Neural cell (in vitro differentiated cells): ENCODE measurements at regions not wholly inside any gene's neighbourhood (a gene's known extent, or its start where the extent isn't known, plus 50 kb on each side); places are given as distances from the start of the nearest gene placed in this dataset.

Experiments used
- EP300 ChIP-seq: fragments of 450-650 bp; conservative IDR thresholded peaks from 2 replicates; pipeline ENCODE4 v1.6.1; 2014; ENCODE audit warnings: antibody characterized with exemption, mild to moderate bottlenecking, moderate library complexity; ENCODE audit not compliant: poor library complexity, severe bottlenecking
- EZH2 ChIP-seq: fragments of 200-600, 300-800 bp; shearing (Covaris generic), sonication (generic); IDR thresholded peaks from 2 replicates; pipeline ENCODE4 v1.6.1; 2014; ENCODE audit warnings: antibody characterized with exemption, low read length, borderline replicate concordance, mild to moderate bottlenecking; ENCODE audit not compliant: insufficient read depth, poor library complexity, severe bottlenecking
- MXI1 ChIP-seq: fragments of 450-650 bp; conservative IDR thresholded peaks from 2 replicates; pipeline ENCODE4 v1.6.1; 2014; ENCODE audit warnings: antibody characterized with exemption, mild to moderate bottlenecking; ENCODE audit not compliant: poor library complexity, severe bottlenecking
- POLR2AphosphoS5 ChIP-seq: IDR thresholded peaks from 2 replicates; pipeline ENCODE4 v1.6.1; 2012
- RAD21 ChIP-seq: fragments of 450-650 bp; conservative IDR thresholded peaks from 2 replicates; pipeline ENCODE4 v1.6.1; 2014; ENCODE audit warnings: antibody characterized with exemption, mild to moderate bottlenecking, moderate library complexity
- SMC3 ChIP-seq: fragments of 450-650 bp; conservative IDR thresholded peaks from 2 replicates; pipeline ENCODE4 v1.6.1; 2014; ENCODE audit warnings: antibody characterized with exemption, mild to moderate bottlenecking, moderate library complexity; ENCODE audit not compliant: poor library complexity
- TAF1 ChIP-seq: IDR thresholded peaks from 2 replicates; pipeline ENCODE4 v1.6.1; 2012; ENCODE audit warnings: low read depth
- TF ChIP-seq, protein P1 (sequence below): fragments of 450-650 bp; IDR thresholded peaks from 2 replicates; pipeline ENCODE4 v1.5.1; 2014; ENCODE audit warnings: antibody characterized with exemption, mild to moderate bottlenecking, moderate library complexity; ENCODE audit not compliant: poor library complexity, severe bottlenecking
- TF ChIP-seq, protein P2 (sequence below): IDR thresholded peaks from 2 replicates; pipeline ENCODE4 v1.6.1; 2012; ENCODE audit warnings: borderline replicate concordance

DNA sequence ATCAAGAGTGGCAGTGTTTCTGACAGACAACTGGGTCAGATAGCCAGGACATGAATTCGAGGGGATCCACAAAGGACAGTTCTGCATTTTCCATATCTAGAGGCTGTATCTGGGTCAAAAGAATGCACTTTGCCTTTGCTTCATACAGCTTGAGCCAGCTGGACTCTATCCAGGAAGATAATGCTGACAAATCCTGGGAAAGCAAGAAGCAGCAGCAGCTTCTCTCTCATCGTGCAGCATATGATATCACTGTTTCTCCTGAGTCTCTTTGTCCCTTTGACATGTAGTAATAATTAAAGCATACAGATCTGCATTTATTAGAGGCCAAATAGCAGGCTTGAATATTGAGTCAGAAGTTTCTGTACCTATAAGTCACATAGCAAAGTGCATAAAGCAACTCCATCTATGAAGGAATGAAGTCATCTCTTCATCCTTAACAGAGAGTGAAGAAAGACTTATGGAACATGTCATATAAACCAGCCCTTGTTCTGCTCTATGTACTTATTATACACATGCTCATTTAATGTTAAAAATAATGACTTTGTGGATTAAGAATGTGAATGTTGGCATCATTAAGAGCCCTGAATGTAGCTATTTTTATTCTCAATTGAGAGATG is 236.8 kb upstream of the GBE1 start:
- no peak for TF ChIP-seq EZH2
- no peak for TF ChIP-seq POLR2AphosphoS5
- TF ChIP-seq, protein P1, sequence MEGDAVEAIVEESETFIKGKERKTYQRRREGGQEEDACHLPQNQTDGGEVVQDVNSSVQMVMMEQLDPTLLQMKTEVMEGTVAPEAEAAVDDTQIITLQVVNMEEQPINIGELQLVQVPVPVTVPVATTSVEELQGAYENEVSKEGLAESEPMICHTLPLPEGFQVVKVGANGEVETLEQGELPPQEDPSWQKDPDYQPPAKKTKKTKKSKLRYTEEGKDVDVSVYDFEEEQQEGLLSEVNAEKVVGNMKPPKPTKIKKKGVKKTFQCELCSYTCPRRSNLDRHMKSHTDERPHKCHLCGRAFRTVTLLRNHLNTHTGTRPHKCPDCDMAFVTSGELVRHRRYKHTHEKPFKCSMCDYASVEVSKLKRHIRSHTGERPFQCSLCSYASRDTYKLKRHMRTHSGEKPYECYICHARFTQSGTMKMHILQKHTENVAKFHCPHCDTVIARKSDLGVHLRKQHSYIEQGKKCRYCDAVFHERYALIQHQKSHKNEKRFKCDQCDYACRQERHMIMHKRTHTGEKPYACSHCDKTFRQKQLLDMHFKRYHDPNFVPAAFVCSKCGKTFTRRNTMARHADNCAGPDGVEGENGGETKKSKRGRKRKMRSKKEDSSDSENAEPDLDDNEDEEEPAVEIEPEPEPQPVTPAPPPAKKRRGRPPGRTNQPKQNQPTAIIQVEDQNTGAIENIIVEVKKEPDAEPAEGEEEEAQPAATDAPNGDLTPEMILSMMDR, result no peak
- no peak for TF ChIP-seq EP300
- no peak for TF ChIP-seq TAF1
- TF ChIP-seq RAD21, result no peak
- TF ChIP-seq, protein P2, sequence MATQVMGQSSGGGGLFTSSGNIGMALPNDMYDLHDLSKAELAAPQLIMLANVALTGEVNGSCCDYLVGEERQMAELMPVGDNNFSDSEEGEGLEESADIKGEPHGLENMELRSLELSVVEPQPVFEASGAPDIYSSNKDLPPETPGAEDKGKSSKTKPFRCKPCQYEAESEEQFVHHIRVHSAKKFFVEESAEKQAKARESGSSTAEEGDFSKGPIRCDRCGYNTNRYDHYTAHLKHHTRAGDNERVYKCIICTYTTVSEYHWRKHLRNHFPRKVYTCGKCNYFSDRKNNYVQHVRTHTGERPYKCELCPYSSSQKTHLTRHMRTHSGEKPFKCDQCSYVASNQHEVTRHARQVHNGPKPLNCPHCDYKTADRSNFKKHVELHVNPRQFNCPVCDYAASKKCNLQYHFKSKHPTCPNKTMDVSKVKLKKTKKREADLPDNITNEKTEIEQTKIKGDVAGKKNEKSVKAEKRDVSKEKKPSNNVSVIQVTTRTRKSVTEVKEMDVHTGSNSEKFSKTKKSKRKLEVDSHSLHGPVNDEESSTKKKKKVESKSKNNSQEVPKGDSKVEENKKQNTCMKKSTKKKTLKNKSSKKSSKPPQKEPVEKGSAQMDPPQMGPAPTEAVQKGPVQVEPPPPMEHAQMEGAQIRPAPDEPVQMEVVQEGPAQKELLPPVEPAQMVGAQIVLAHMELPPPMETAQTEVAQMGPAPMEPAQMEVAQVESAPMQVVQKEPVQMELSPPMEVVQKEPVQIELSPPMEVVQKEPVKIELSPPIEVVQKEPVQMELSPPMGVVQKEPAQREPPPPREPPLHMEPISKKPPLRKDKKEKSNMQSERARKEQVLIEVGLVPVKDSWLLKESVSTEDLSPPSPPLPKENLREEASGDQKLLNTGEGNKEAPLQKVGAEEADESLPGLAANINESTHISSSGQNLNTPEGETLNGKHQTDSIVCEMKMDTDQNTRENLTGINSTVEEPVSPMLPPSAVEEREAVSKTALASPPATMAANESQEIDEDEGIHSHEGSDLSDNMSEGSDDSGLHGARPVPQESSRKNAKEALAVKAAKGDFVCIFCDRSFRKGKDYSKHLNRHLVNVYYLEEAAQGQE, result no peak
- no peak for TF ChIP-seq SMC3
- TF ChIP-seq MXI1, result no peak
